Stimulated activated CD8-positive, alpha-beta memory T cell treated with anti-CD3 and anti-CD28 coated beads, Interleukin-4, amount 100 ng/mL, for 1 hour (primary cell): ENCODE measurements at regions not wholly inside any gene's neighbourhood (a gene's known extent, or its start where the extent isn't known, plus 50 kb on each side); places are given as distances from the start of the nearest gene placed in this dataset.
"Not testable (repeated sequence)": the region's sequence is repeated elsewhere in the genome, so short reads cannot be mapped to it uniquely, and the experiment has no call there.

Experiments
- DNase-seq, 2 donors: peaks; one replicate each; pipeline ENCODE4 v3.0.0-alpha.2; 2020; ENCODE audit warnings: low read depth in 2 of 2, low spot score in 1 of 2

GRCh38 chr1:56092684-56093570 lies 486.4 kb downstream of the PLPP3 start:
- DNase-seq = no peak

- not testable (repeated sequence) for DNase-seq
Measured at GRCh38 chr1:56089826-56090225, 489.5 kb downstream of the PLPP3 start.

DNA sequence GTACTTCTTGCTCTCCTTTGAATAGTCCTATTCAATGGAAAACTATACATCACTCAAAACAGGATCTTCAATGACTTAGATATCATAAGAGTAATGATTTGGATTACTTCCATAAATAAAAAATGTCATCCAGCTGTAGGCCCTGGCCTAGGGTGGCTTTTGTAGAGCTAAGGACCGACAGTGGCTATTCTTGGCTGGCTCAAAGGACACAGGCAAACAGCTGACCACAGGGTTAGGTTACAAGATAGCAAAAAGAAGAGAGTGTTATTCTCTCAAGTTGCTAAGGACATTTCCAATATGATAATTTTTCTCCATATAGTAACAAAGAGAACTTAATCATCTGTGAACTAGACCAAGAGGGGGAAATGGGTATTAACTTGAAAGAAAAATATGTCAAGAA lies 495.1 kb downstream of the PLPP3 start:
- DNase-seq = no peak

DNA sequence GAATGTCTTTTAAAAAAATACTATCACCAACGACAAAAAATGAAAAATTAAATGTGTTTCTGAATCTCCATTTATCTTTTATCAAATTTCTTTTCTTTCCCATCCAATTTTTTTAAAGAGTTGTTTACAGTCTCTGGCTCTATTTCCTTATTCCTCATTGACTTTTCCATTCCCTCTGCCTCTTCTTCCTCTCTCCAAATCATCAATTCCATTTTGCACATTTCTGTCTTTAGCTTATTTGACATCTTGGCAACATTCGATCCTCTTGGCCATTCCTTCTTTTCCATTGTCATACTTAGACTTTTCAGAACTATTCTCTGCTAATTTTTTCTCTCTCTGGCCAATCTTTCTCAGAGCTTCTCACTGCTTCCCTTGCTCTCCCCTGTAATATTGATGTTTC lies 497.6 kb downstream of the PLPP3 start:
- DNase-seq = no peak

- DNase-seq = no peak
Measured at GRCh38 chr1:56081173-56081572, 498.2 kb downstream of the PLPP3 start.

GRCh38 chr1:56080123-56080522 lies 499.2 kb downstream of the PLPP3 start:
- no peak for DNase-seq

GRCh38 chr1:56079391-56079790 lies 500.0 kb downstream of the PLPP3 start:
- no peak for DNase-seq

DNA sequence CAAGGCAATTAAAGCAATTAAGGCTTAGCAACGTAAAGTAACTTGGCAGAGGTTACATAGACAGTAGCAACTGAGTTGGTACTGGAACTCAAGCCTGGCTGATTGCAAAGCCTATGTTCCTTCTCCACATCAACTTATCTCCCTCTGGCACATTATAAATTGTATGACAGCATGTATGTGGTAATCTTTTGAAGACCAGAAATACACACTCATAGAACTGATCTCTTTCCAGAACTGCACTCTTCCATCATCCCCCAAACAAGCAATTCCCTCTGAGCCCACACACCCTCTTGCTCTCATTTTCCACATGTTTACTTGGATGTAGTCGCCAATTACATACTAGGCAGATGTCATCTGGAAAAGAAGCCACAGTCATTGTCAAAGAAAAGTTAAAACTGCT lies 502.2 kb downstream of the PLPP3 start:
- DNase-seq = no peak

GRCh38 chr1:56074007-56074651 lies 505.2 kb downstream of the PLPP3 start:
- DNase-seq = no peak

DNA sequence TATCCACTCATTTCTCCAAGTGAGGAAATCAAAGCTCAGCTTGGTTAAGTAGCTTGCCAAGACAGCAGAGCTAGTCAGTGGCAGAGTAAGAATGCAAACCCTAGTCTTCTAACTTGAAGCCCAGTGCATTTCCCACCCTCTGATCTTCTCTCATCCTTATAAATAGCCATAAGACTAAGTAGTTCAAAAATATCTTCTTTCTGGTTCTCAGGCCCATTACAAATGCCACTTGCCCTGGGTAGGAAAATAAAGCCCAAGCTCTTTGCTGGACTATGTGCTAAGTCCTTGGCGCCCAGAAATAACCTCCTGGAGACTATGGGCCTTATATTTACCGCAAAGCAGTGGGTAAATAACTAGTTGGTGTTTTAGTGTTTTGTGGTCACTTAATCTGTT lies 505.8 kb downstream of the PLPP3 start:
- no peak for DNase-seq

DNA sequence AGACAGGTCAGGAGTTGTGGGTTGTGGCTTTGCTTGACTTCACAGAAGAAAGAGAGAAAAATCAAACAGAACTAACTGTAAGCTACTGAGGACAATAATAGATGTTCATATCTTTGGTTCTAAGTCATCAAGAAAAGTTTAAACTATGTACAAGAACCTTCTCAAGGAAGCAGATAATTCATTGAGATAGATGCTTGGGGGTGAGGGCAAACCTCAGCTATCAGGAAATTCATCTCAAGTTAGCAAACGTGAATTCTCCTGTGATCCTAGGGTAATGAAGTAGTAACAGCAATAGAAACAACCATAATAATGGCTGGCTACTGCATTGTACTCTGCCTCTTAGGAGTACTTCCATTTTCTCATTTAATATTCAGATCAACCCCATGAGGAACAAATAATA lies 506.2 kb downstream of the PLPP3 start:
- no peak for DNase-seq

DNA sequence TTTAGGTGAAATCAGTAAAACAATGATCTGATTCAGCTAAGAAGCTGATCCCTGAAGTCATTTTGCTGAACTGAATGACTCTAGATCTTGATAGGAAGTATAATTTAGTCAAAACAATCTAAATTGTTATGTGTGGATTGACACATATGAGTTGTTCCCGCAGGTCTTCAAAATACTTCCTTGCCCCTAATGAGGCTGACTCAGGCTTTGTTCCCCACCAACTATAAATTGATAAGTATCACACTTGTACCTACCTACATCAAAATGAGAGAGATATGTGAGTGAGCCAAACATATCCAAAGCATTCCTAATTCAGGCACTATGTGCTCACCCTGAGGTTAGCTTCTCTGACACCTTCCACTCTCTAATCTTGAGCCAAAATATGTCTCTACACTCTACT lies 507.1 kb downstream of the PLPP3 start:
- no peak for DNase-seq

DNA sequence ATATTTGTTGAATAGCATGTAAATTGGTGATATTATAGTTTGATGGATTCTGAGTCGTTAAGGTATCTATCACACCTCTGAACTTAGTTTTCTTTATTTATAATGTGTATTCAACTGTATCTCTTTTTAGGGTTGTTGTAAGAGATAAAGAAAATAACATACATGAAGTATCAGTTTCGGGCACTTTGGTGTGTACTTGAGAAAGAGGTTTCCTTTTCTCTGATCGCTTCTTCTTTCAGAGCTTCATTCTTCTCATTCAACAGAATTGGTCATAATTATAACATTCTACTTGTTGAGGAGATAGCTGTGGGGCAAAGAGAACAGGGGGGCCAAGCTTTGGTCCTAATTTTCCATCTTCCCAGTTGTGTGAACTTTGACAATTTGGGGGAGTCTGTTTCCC lies 508.0 kb downstream of the PLPP3 start:
- no peak for DNase-seq

DNA sequence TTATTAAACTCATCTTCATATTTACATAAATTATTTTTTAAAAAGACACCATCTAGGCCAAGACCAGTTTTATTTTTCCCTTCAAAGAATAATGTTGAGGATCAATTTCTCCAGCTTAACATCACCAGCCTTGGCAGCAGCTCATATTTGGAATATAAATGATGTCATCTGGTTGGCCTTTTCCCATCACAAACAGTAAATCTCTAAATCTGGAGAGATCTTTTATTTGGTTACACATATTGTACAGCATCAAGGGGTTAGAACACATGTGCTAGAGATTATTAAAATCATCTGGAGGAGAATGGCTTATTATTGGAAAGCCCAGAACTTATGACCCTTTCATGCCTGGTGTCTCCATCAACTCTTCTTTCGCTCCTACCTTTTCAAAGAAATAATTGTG lies 508.8 kb downstream of the PLPP3 start:
- no peak for DNase-seq

- DNase-seq = no peak
Measured at GRCh38 chr1:56069824-56070223, 509.5 kb downstream of the PLPP3 start.

DNA sequence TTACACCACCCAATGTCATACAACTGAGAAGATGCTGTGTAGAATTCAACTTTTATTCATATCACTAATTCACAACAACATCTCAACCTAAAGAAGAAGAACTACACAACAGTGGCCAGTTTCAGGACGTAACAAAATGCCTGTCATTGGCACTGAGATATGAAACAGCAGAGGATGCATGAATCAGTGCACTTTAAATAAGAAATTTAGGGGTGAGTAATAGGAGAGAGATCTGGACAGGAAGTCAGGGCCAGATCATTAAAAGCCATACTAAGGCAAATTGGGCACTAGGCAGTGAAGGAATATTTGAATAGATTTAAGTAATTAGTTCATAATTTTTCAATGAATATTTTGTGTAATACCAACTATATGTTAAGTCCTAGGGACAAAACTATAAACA lies 510.5 kb downstream of the PLPP3 start:
- no peak for DNase-seq

DNA sequence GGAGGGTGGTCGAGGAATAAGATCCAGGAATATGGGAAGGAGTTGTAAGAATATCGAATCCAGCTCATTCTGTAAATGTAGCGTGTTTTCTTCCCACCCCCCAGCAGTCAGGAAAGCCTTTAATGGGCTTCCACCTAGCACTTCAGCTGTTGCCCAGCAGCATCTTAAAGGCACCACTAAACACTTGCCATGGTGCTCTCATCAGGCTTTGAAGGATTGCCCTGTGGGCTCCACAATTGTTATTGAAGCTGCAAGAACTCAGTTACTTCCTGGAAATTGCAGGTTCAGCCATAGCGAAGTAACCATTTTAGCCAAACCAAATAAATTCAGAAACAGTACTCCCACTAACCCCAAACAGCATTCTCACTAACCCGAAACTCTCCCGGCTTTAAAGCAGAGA lies 511.2 kb downstream of the PLPP3 start:
- no peak for DNase-seq

GRCh38 chr1:56065729-56066128 lies 513.6 kb downstream of the PLPP3 start:
- no peak for DNase-seq

GRCh38 chr1:56064705-56065104 lies 514.7 kb downstream of the PLPP3 start:
- DNase-seq = no peak

DNA sequence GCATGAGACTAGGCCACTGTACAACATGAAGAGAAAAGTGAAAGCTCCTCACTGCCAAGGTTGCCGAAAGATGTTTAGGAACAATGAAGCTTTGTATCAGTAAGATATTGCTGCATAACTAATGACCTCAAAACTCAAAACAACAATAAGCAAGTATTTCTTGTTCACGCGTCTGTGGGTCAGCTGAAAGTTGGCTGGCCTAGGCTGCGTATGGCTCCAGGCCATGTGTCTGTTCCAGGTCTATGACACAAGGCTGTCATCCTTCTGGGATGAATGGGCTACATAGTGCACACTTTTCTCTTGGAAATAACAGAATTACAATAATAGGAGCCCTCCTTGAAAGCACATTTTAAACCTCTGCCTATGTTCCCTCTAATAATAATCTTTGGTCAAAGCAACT lies 515.9 kb downstream of the PLPP3 start:
- no peak for DNase-seq

DNA sequence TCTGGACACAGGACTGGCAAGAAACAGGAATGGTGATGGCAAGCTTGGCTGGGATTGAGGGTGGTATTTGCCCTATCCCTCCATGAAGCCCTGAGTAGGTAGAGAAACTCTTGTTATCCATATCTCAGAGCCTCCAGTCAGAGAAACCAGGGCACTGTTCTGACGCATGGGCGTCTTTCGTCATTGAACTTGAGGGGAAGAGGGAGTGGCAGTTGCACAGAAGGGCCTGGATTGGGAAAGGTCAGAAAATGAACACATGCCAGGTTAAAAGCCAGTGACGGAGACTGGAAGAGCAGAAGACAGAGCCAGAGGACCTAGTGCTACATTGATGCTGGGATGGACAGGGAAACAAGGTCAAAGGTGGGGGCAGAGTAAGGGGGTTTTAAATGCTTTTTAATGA lies 516.7 kb downstream of the PLPP3 start:
- no peak for DNase-seq

DNA sequence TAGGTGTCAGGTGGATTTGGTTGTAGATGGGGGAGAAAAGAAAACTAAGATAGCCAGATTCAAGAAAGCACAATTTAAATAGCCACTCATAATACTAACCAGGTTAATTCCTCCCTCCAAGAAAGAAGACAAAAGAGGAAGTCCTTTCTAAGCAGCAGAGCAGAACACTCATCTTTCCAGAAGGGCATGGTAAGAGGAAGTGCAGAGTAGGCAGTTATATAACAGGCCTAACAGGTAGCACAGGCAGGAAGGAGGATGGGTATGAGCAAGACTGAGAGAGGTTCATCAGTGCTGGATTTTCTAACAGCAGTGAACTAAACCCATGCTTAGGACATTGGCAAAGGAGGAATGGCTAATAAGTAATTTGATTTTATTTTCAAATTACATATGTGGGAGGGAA lies 517.5 kb downstream of the PLPP3 start:
- DNase-seq = no peak

GRCh38 chr1:56060906-56061305 lies 518.5 kb downstream of the PLPP3 start:
- DNase-seq = no peak
